Liver (tissue), 8 donors: ENCODE measurements at regions not wholly inside any gene's neighbourhood (a gene's known extent, or its start where the extent isn't known, plus 50 kb on each side); places are given as distances from the start of the nearest gene placed in this dataset.

Experiments
- DNase-seq: peaks from one replicate; pipeline ENCODE4 v3.0.0-alpha.2; 2017; ENCODE audit warnings: low spot score
- H3K27ac ChIP-seq, 2 donors: one replicate each; pipeline ENCODE4 v1.7.0; 2013; ENCODE audit warnings: inconsistent platforms in 2 of 2, low read length in 2 of 2, control low read depth in 1 of 2, low read depth in 1 of 2, mild to moderate bottlenecking in 1 of 2
- H3K27me3 ChIP-seq, 4 donors: one replicate each; pipeline versions ENCODE4 v1.6.1 to v1.7.0; 2013; ENCODE audit warnings: low read length in 3 of 4, inconsistent platforms in 1 of 4, mild to moderate bottlenecking in 1 of 4, moderate library complexity in 1 of 4; ENCODE audit not compliant: control insufficient read depth in 4 of 4, insufficient read depth in 4 of 4
- H3K36me3 ChIP-seq, 4 donors: one replicate each; pipeline versions ENCODE4 v1.6.1 to v1.7.0; 2013; ENCODE audit warnings: low read length in 3 of 4, mild to moderate bottlenecking in 3 of 4, low read depth in 1 of 4, moderate library complexity in 1 of 4; ENCODE audit not compliant: control insufficient read depth in 4 of 4, insufficient read depth in 3 of 4
- H3K4me1 ChIP-seq, 4 donors: one replicate each; pipeline versions ENCODE4 v1.6.1 to v1.7.0; 2013; ENCODE audit warnings: low read length in 3 of 4, mild to moderate bottlenecking in 3 of 4, moderate library complexity in 1 of 4; ENCODE audit not compliant: control insufficient read depth in 4 of 4, insufficient read depth in 4 of 4
- H3K4me3 ChIP-seq, 3 donors: one replicate each; pipeline versions ENCODE4 v1.6.1 to v1.7.0; 2013; ENCODE audit warnings: low read length in 3 of 3, control low read depth in 1 of 3, low read depth in 1 of 3, mild to moderate bottlenecking in 1 of 3
- H3K9ac ChIP-seq, 2 donors: one replicate each; pipeline ENCODE4 v1.7.0; 2013; ENCODE audit warnings: low read length in 2 of 2, mild to moderate bottlenecking in 2 of 2, moderate library complexity in 2 of 2, control low read depth in 1 of 2, low read depth in 1 of 2
- H3K9me3 ChIP-seq, 4 donors: one replicate each; pipeline versions ENCODE4 v1.6.1 to v1.7.0; 2013; ENCODE audit warnings: low read length in 3 of 4; ENCODE audit not compliant: control insufficient read depth in 4 of 4
- EGR1 ChIP-seq, 2 donors: IDR thresholded peaks; 2 replicates each; pipeline ENCODE4 v1.6.1; 2016 to 2018; ENCODE audit warnings: antibody characterized with exemption in 2 of 2, low read depth in 2 of 2
- FOXA1 ChIP-seq: IDR thresholded peaks from 2 replicates; pipeline ENCODE4 v1.6.1; 2016; ENCODE audit warnings: antibody characterized with exemption
- FOXA2 ChIP-seq: IDR thresholded peaks from 2 replicates; pipeline ENCODE4 v1.6.1; 2016; ENCODE audit warnings: antibody characterized with exemption
- GABPA ChIP-seq, 2 donors: IDR thresholded peaks in 1 of 2; conservative IDR thresholded peaks in 1 of 2; 2 replicates each; pipeline ENCODE4 v1.6.1; 2016; ENCODE audit warnings: antibody characterized with exemption in 2 of 2, mild to moderate bottlenecking in 1 of 2, moderate library complexity in 1 of 2
- HNF4A ChIP-seq, 2 donors: conservative IDR thresholded peaks; 2 replicates each; pipeline ENCODE4 v1.6.1; 2016; ENCODE audit warnings: antibody characterized with exemption in 2 of 2, mild to moderate bottlenecking in 2 of 2
- HNF4G ChIP-seq: IDR thresholded peaks from 2 replicates; pipeline ENCODE4 v1.6.1; 2016; ENCODE audit warnings: antibody characterized with exemption
- JUND ChIP-seq, 2 donors: IDR thresholded peaks; 2 replicates each; pipeline ENCODE4 v1.6.1; 2016; ENCODE audit warnings: antibody characterized with exemption in 2 of 2
- NR2F2 ChIP-seq: IDR thresholded peaks from 2 replicates; pipeline ENCODE4 v1.6.1; 2016; ENCODE audit warnings: antibody characterized with exemption
- RAD21 ChIP-seq, 2 donors: IDR thresholded peaks; 2 replicates each; pipeline ENCODE4 v1.6.1; 2016; ENCODE audit warnings: antibody characterized with exemption in 2 of 2, mild to moderate bottlenecking in 2 of 2
- RXRA ChIP-seq, 2 donors: IDR thresholded peaks; 2 replicates each; pipeline ENCODE4 v1.6.1; 2017 to 2018; ENCODE audit warnings: antibody characterized with exemption in 2 of 2, mild to moderate bottlenecking in 1 of 2
- SP1 ChIP-seq: IDR thresholded peaks from 2 replicates; pipeline ENCODE4 v1.6.1; 2018; ENCODE audit warnings: antibody characterized with exemption, mild to moderate bottlenecking
- TAF1 ChIP-seq: conservative IDR thresholded peaks from 2 replicates; pipeline ENCODE4 v1.6.1; 2016; ENCODE audit warnings: antibody characterized with exemption, mild to moderate bottlenecking
- YY1 ChIP-seq: IDR thresholded peaks from 2 replicates; pipeline ENCODE4 v1.6.1; 2016; ENCODE audit warnings: antibody characterized with exemption, mild to moderate bottlenecking
- WGBS: extraction: QIAGEN DNeasy Blood & Tissue Kit; methylation state at CpG from one replicate; pipeline ENCODE4 v1.1.7; 2013; 5-methylcytosine and 5-hydroxymethylcytosine counted together
- TF ChIP-seq, protein P1 (sequence below): IDR thresholded peaks from 2 replicates; pipeline ENCODE4 v1.6.1; 2016; ENCODE audit warnings: antibody characterized with exemption
- TF ChIP-seq, protein P2 (sequence below): IDR thresholded peaks from 2 replicates; pipeline ENCODE4 v1.6.1; 2016; ENCODE audit warnings: antibody characterized with exemption, mild to moderate bottlenecking
- TF ChIP-seq, protein P3 (sequence below): IDR thresholded peaks from 2 replicates; pipeline ENCODE4 v1.6.1; 2016; ENCODE audit warnings: antibody characterized with exemption
- TF ChIP-seq, protein P4 (sequence below): IDR thresholded peaks from 2 replicates; pipeline ENCODE4 v1.6.1; 2016; ENCODE audit warnings: antibody characterized with exemption
- TF ChIP-seq, protein P5 (sequence below): fragments of 150-350 bp; IDR thresholded peaks from 2 replicates; pipeline ENCODE4 v1.5.1; 2017; ENCODE audit warnings: improper control_type of control experiment, low read depth, low read length; ENCODE audit not compliant: missing input control
- donor health status: healthy.
- donor health status: healthy.
- donor health status: healthy.
- donor health status: healthy.
- donor health status: healthy.

DNA sequence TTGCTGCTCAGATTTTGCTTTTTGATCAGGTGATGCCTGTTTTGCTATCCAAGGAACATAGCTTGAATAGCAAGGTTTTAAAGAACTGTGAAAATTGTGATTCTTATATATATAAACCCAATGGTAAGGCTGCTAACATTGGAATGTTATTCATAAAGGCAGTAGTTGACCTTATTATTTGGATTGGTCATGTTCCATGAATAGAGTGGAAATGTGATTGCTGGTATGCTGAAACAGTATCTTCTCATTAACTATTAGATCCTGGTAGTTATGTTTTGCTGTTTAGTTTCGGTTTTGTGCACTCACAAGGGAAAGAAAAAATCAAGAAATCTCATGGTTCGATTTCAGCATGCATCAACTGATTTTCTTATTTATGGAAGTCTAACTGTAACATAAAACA is 78.7 kb upstream of the NPHP3 start:
- TF ChIP-seq GABPA (IDR thresholded peaks at IDR 0.05 in 1 of 2, conservative IDR thresholded peaks at IDR 0.05 in 1 of 2) (no peak), FOXA2 (no peak), JUND (IDR thresholded peaks at IDR 0.05) (no peak), YY1 (no peak), RAD21 (IDR thresholded peaks at IDR 0.05) (no peak), FOXA1 (no peak), RXRA (IDR thresholded peaks at IDR 0.05) (no peak), HNF4A (conservative IDR thresholded peaks at IDR 0.05) (no peak), NR2F2 (no peak), TAF1 (no peak)
- TF ChIP-seq, protein P1, sequence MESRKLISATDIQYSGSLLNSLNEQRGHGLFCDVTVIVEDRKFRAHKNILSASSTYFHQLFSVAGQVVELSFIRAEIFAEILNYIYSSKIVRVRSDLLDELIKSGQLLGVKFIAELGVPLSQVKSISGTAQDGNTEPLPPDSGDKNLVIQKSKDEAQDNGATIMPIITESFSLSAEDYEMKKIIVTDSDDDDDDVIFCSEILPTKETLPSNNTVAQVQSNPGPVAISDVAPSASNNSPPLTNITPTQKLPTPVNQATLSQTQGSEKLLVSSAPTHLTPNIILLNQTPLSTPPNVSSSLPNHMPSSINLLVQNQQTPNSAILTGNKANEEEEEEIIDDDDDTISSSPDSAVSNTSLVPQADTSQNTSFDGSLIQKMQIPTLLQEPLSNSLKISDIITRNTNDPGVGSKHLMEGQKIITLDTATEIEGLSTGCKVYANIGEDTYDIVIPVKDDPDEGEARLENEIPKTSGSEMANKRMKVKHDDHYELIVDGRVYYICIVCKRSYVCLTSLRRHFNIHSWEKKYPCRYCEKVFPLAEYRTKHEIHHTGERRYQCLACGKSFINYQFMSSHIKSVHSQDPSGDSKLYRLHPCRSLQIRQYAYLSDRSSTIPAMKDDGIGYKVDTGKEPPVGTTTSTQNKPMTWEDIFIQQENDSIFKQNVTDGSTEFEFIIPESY: no peak
- TF ChIP-seq, protein P2, sequence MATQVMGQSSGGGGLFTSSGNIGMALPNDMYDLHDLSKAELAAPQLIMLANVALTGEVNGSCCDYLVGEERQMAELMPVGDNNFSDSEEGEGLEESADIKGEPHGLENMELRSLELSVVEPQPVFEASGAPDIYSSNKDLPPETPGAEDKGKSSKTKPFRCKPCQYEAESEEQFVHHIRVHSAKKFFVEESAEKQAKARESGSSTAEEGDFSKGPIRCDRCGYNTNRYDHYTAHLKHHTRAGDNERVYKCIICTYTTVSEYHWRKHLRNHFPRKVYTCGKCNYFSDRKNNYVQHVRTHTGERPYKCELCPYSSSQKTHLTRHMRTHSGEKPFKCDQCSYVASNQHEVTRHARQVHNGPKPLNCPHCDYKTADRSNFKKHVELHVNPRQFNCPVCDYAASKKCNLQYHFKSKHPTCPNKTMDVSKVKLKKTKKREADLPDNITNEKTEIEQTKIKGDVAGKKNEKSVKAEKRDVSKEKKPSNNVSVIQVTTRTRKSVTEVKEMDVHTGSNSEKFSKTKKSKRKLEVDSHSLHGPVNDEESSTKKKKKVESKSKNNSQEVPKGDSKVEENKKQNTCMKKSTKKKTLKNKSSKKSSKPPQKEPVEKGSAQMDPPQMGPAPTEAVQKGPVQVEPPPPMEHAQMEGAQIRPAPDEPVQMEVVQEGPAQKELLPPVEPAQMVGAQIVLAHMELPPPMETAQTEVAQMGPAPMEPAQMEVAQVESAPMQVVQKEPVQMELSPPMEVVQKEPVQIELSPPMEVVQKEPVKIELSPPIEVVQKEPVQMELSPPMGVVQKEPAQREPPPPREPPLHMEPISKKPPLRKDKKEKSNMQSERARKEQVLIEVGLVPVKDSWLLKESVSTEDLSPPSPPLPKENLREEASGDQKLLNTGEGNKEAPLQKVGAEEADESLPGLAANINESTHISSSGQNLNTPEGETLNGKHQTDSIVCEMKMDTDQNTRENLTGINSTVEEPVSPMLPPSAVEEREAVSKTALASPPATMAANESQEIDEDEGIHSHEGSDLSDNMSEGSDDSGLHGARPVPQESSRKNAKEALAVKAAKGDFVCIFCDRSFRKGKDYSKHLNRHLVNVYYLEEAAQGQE: no peak
- TF ChIP-seq, protein P3, sequence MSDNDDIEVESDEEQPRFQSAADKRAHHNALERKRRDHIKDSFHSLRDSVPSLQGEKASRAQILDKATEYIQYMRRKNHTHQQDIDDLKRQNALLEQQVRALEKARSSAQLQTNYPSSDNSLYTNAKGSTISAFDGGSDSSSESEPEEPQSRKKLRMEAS: no peak
- TF ChIP-seq, protein P4, sequence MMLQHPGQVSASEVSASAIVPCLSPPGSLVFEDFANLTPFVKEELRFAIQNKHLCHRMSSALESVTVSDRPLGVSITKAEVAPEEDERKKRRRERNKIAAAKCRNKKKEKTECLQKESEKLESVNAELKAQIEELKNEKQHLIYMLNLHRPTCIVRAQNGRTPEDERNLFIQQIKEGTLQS: no peak
- TF ChIP-seq, protein P5, sequence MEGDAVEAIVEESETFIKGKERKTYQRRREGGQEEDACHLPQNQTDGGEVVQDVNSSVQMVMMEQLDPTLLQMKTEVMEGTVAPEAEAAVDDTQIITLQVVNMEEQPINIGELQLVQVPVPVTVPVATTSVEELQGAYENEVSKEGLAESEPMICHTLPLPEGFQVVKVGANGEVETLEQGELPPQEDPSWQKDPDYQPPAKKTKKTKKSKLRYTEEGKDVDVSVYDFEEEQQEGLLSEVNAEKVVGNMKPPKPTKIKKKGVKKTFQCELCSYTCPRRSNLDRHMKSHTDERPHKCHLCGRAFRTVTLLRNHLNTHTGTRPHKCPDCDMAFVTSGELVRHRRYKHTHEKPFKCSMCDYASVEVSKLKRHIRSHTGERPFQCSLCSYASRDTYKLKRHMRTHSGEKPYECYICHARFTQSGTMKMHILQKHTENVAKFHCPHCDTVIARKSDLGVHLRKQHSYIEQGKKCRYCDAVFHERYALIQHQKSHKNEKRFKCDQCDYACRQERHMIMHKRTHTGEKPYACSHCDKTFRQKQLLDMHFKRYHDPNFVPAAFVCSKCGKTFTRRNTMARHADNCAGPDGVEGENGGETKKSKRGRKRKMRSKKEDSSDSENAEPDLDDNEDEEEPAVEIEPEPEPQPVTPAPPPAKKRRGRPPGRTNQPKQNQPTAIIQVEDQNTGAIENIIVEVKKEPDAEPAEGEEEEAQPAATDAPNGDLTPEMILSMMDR: no peak
- Histone ChIP-seq H3K27ac (no peak overlapping the region), H3K4me1 (no peaks in the 10 kb centered on the region), H3K9me3 (no peaks in the 10 kb centered on the region), H3K9ac (no peak overlapping the region), H3K27me3 (no peaks in the 10 kb centered on the region), H3K4me3 (no peak overlapping the region), H3K36me3 (no peaks in the 10 kb centered on the region)
- DNase-seq: no peak
- WGBS: 71% methylated on average over 2 of the region's 2 CpGs

DNA sequence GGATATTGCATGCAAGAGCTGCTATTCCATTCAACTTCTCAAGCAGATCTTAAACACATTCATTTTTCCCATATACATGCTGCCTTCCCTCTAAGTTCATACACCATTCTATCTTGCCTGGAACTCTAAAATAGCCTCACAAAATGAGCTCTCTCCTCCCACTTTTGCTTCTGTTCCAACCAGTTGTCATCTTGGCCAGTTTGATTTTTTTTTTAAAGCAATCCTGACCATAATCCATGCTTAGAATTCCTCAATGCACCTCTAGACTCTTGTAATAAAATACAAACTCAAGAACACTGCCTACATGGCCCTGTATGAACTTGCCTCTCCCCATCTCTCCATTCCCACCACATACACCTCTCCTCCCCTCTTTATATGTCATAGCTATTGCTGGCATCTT is 68.6 kb upstream of the NPHP3 start:
- no peak overlapping the region for H3K27ac ChIP-seq
- H3K9ac ChIP-seq: no peak overlapping the region
- no peak for TF ChIP-seq RAD21 (IDR thresholded peaks at IDR 0.05)
- TF ChIP-seq EGR1 (IDR thresholded peaks at IDR 0.05; ENCODE audit: low read depth in 2 of 2): no peak
- TF ChIP-seq SP1: no peak
- TF ChIP-seq, protein P4: no peak
- no peak for TF ChIP-seq FOXA2
- TF ChIP-seq RXRA (IDR thresholded peaks at IDR 0.05): no peak
- TF ChIP-seq, protein P3: no peak
- no peak for TF ChIP-seq JUND (IDR thresholded peaks at IDR 0.05)
- TF ChIP-seq, protein P1: no peak
- TF ChIP-seq GABPA (IDR thresholded peaks at IDR 0.05 in 1 of 2, conservative IDR thresholded peaks at IDR 0.05 in 1 of 2): no peak
- TF ChIP-seq YY1: no peak
- no peak for TF ChIP-seq TAF1
- no peak for TF ChIP-seq HNF4G
- peaks cover 0 to 1% (median 0%) of the 10 kb centered on the region in 4 donors for H3K9me3 ChIP-seq
- DNase-seq: no peak
- H3K4me1 ChIP-seq: no peaks in the 10 kb centered on the region
- no peak overlapping the region for H3K4me3 ChIP-seq
- no peaks in the 10 kb centered on the region for H3K36me3 ChIP-seq
- H3K27me3 ChIP-seq: peaks cover 0 to 5% (median 0%) of the 10 kb centered on the region in 4 donors
